ENCODE measurements at regions not wholly inside any gene's neighbourhood (a gene's known extent, or its start where the extent isn't known, plus 50 kb on each side); places are given as distances from the start of the nearest gene placed in this dataset.

GRCh38 chr1:222015686-222016085, 273.8 kb upstream of the DUSP10 start:
- no peak for DNase-seq (ENCODE audit: low read depth)
- H3K4me3 ChIP-seq (ENCODE audit: low read depth, low read length), result no peak overlapping the region
- TF ChIP-seq CTCF (IDR thresholded peaks at IDR 0.05; ENCODE audit: control insufficient read depth, extremely low read depth, insufficient read depth), result no peak

- DNase-seq (ENCODE audit: low read depth), result no peak
- no peak overlapping the region for H3K4me3 ChIP-seq (ENCODE audit: low read depth, low read length)
- TF ChIP-seq CTCF (IDR thresholded peaks at IDR 0.05; ENCODE audit: control insufficient read depth, extremely low read depth, insufficient read depth), result no peak
Observed at GRCh38 chr1:222014001-222014400, 272.1 kb upstream of the DUSP10 start.

DNA sequence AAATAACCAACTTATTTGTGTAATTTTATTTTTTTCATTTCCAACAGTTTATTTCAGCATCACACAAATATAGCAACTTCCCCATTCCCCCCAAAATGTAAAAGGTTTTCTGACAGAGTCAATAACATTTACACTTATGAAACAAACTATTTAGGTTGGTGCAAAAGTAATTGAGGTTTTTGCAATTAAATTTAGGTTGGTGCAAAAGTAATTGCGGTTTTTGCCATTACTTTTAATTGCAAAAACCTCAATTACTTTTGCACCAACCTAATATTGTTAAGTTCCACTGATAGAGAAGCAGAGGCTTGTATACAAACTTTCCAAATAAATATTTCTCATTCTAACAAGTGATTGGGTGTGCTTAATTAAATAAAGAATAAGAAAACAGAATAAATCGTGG, 270.9 kb upstream of the DUSP10 start:
- DNase-seq (ENCODE audit: low read depth), result no peak
- H3K4me3 ChIP-seq (ENCODE audit: low read depth, low read length), result no peak overlapping the region
- no peak for TF ChIP-seq CTCF (IDR thresholded peaks at IDR 0.05; ENCODE audit: control insufficient read depth, extremely low read depth, insufficient read depth)

DNA sequence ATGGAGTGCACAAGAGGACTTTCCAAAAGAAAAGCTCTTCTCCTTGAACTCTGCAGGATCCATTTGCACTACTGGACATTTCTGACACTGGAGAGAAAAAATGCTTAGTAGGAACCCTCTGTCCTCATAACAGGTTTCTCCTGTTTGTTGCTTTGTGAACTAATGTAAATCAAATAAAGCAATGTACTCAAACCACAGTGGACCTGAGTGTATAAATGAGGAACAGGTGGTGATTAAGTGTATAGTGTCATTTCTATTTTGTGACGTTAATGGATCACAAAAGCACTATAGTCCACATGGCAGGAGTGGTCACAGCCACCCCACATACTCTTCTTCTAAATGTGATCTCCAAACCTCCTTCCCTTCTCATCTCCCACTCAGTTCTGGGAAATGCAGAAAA, 268.4 kb upstream of the DUSP10 start:
- TF ChIP-seq CTCF (IDR thresholded peaks at IDR 0.05; ENCODE audit: control insufficient read depth, extremely low read depth, insufficient read depth), result no peak
- peak; percentile 81 for DNase-seq (ENCODE audit: low read depth)
- H3K4me3 ChIP-seq (ENCODE audit: low read depth, low read length), result no peak overlapping the region

GRCh38 chr1:222009105-222009730, 267.3 kb upstream of the DUSP10 start:
- TF ChIP-seq CTCF (IDR thresholded peaks at IDR 0.05; ENCODE audit: control insufficient read depth, extremely low read depth, insufficient read depth), result 0 out of 2 replicates have a peak, but pooled peaks have one; percentile 15
- H3K4me3 ChIP-seq (ENCODE audit: low read depth, low read length), result no peak overlapping the region
- no peak for DNase-seq (ENCODE audit: low read depth)

DNA sequence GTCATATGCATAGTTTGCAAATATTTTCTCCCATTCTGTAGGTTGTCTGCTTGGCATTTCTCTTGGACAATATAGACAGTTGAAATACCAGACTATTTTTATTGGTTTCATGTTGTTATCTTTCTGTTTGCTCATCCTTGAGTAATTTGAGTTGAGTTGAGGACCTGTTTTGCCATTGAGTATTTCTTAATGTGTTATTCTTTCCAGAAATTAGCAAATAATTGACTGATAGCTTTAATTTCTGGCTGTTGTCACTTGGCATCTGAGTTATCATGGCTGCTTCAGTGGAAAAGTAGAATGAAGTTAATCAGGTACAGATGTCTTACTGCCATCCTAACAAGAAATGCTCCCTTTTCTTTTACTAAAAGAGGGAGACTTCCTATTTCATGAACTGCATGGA, 264.8 kb upstream of the DUSP10 start:
- DNase-seq (ENCODE audit: low read depth), result peak; percentile 86
- TF ChIP-seq CTCF (IDR thresholded peaks at IDR 0.05; ENCODE audit: control insufficient read depth, extremely low read depth, insufficient read depth), result no peak
- H3K4me3 ChIP-seq (ENCODE audit: low read depth, low read length), result no peak overlapping the region

- no peak for TF ChIP-seq CTCF (IDR thresholded peaks at IDR 0.05; ENCODE audit: control insufficient read depth, extremely low read depth, insufficient read depth)
- no peak for DNase-seq (ENCODE audit: low read depth)
- H3K4me3 ChIP-seq (ENCODE audit: low read depth, low read length), result no peak overlapping the region
Observed at GRCh38 chr1:222004784-222005183, 262.9 kb upstream of the DUSP10 start.
